ENCODE measurements at regions not wholly inside any gene's neighbourhood (a gene's known extent, or its start where the extent isn't known, plus 50 kb on each side); places are given as distances from the start of the nearest gene placed in this dataset.

GRCh38 chr4:33270403-33270802, 2550.2 kb downstream of the PCDH7 start:
- TF ChIP-seq CTCF (conservative IDR thresholded peaks at IDR 0.05; ENCODE audit: low read length) = no peak
- TF ChIP-seq EZH2phosphoT487 (IDR thresholded peaks at IDR 0.05; ENCODE audit: borderline replicate concordance, low read depth, low read length) = no peak
